Liver (tissue), 8 donors: ENCODE measurements at regions not wholly inside any gene's neighbourhood (a gene's known extent, or its start where the extent isn't known, plus 50 kb on each side); places are given as distances from the start of the nearest gene placed in this dataset.
"Not testable (repeated sequence)": the region's sequence is repeated elsewhere in the genome, so short reads cannot be mapped to it uniquely, and the experiment has no call there.

Source experiments
- DNase-seq: peaks from one replicate; pipeline ENCODE4 v3.0.0-alpha.2; 2017; ENCODE audit warnings: low spot score
- H3K27ac ChIP-seq, 2 donors: one replicate each; pipeline ENCODE4 v1.7.0; 2013; ENCODE audit warnings: inconsistent platforms in 2 of 2, low read length in 2 of 2, control low read depth in 1 of 2, low read depth in 1 of 2, mild to moderate bottlenecking in 1 of 2
- H3K27me3 ChIP-seq, 4 donors: one replicate each; pipeline versions ENCODE4 v1.6.1 to v1.7.0; 2013; ENCODE audit warnings: low read length in 3 of 4, inconsistent platforms in 1 of 4, mild to moderate bottlenecking in 1 of 4, moderate library complexity in 1 of 4; ENCODE audit not compliant: control insufficient read depth in 4 of 4, insufficient read depth in 4 of 4
- H3K36me3 ChIP-seq, 4 donors: one replicate each; pipeline versions ENCODE4 v1.6.1 to v1.7.0; 2013; ENCODE audit warnings: low read length in 3 of 4, mild to moderate bottlenecking in 3 of 4, low read depth in 1 of 4, moderate library complexity in 1 of 4; ENCODE audit not compliant: control insufficient read depth in 4 of 4, insufficient read depth in 3 of 4
- H3K4me1 ChIP-seq, 4 donors: one replicate each; pipeline versions ENCODE4 v1.6.1 to v1.7.0; 2013; ENCODE audit warnings: low read length in 3 of 4, mild to moderate bottlenecking in 3 of 4, moderate library complexity in 1 of 4; ENCODE audit not compliant: control insufficient read depth in 4 of 4, insufficient read depth in 4 of 4
- H3K4me3 ChIP-seq, 3 donors: one replicate each; pipeline versions ENCODE4 v1.6.1 to v1.7.0; 2013; ENCODE audit warnings: low read length in 3 of 3, control low read depth in 1 of 3, low read depth in 1 of 3, mild to moderate bottlenecking in 1 of 3
- H3K9ac ChIP-seq, 2 donors: one replicate each; pipeline ENCODE4 v1.7.0; 2013; ENCODE audit warnings: low read length in 2 of 2, mild to moderate bottlenecking in 2 of 2, moderate library complexity in 2 of 2, control low read depth in 1 of 2, low read depth in 1 of 2
- H3K9me3 ChIP-seq, 4 donors: one replicate each; pipeline versions ENCODE4 v1.6.1 to v1.7.0; 2013; ENCODE audit warnings: low read length in 3 of 4; ENCODE audit not compliant: control insufficient read depth in 4 of 4
- EGR1 ChIP-seq, 2 donors: IDR thresholded peaks; 2 replicates each; pipeline ENCODE4 v1.6.1; 2016 to 2018; ENCODE audit warnings: antibody characterized with exemption in 2 of 2, low read depth in 2 of 2
- FOXA1 ChIP-seq: IDR thresholded peaks from 2 replicates; pipeline ENCODE4 v1.6.1; 2016; ENCODE audit warnings: antibody characterized with exemption
- FOXA2 ChIP-seq: IDR thresholded peaks from 2 replicates; pipeline ENCODE4 v1.6.1; 2016; ENCODE audit warnings: antibody characterized with exemption
- GABPA ChIP-seq, 2 donors: IDR thresholded peaks in 1 of 2; conservative IDR thresholded peaks in 1 of 2; 2 replicates each; pipeline ENCODE4 v1.6.1; 2016; ENCODE audit warnings: antibody characterized with exemption in 2 of 2, mild to moderate bottlenecking in 1 of 2, moderate library complexity in 1 of 2
- HNF4A ChIP-seq, 2 donors: conservative IDR thresholded peaks; 2 replicates each; pipeline ENCODE4 v1.6.1; 2016; ENCODE audit warnings: antibody characterized with exemption in 2 of 2, mild to moderate bottlenecking in 2 of 2
- HNF4G ChIP-seq: IDR thresholded peaks from 2 replicates; pipeline ENCODE4 v1.6.1; 2016; ENCODE audit warnings: antibody characterized with exemption
- JUND ChIP-seq, 2 donors: IDR thresholded peaks; 2 replicates each; pipeline ENCODE4 v1.6.1; 2016; ENCODE audit warnings: antibody characterized with exemption in 2 of 2
- NR2F2 ChIP-seq: IDR thresholded peaks from 2 replicates; pipeline ENCODE4 v1.6.1; 2016; ENCODE audit warnings: antibody characterized with exemption
- RAD21 ChIP-seq, 2 donors: IDR thresholded peaks; 2 replicates each; pipeline ENCODE4 v1.6.1; 2016; ENCODE audit warnings: antibody characterized with exemption in 2 of 2, mild to moderate bottlenecking in 2 of 2
- REST ChIP-seq: IDR thresholded peaks from 2 replicates; pipeline ENCODE4 v1.6.1; 2016; ENCODE audit warnings: antibody characterized with exemption, mild to moderate bottlenecking
- RXRA ChIP-seq, 2 donors: IDR thresholded peaks; 2 replicates each; pipeline ENCODE4 v1.6.1; 2017 to 2018; ENCODE audit warnings: antibody characterized with exemption in 2 of 2, mild to moderate bottlenecking in 1 of 2
- SP1 ChIP-seq: IDR thresholded peaks from 2 replicates; pipeline ENCODE4 v1.6.1; 2018; ENCODE audit warnings: antibody characterized with exemption, mild to moderate bottlenecking
- TAF1 ChIP-seq: conservative IDR thresholded peaks from 2 replicates; pipeline ENCODE4 v1.6.1; 2016; ENCODE audit warnings: antibody characterized with exemption, mild to moderate bottlenecking
- YY1 ChIP-seq: IDR thresholded peaks from 2 replicates; pipeline ENCODE4 v1.6.1; 2016; ENCODE audit warnings: antibody characterized with exemption, mild to moderate bottlenecking
- ZBTB33 ChIP-seq: IDR thresholded peaks from 2 replicates; pipeline ENCODE4 v1.6.1; 2016; ENCODE audit warnings: antibody characterized with exemption
- WGBS: extraction: QIAGEN DNeasy Blood & Tissue Kit; methylation state at CpG from one replicate; pipeline ENCODE4 v1.1.7; 2013; 5-methylcytosine and 5-hydroxymethylcytosine counted together
- TF ChIP-seq, protein P1 (sequence below): fragments of 150-350 bp; IDR thresholded peaks from 2 replicates; pipeline ENCODE4 v1.5.1; 2017; ENCODE audit warnings: improper control_type of control experiment, low read depth, low read length; ENCODE audit not compliant: missing input control
- TF ChIP-seq, protein P2 (sequence below): IDR thresholded peaks from 2 replicates; pipeline ENCODE4 v1.6.1; 2016; ENCODE audit warnings: antibody characterized with exemption
- TF ChIP-seq, protein P3 (sequence below): IDR thresholded peaks from 2 replicates; pipeline ENCODE4 v1.6.1; 2016; ENCODE audit warnings: antibody characterized with exemption
- donor health status: healthy.
- donor health status: healthy.
- donor health status: healthy.
- donor health status: healthy.
- donor health status: healthy.

- TF ChIP-seq, protein P1, sequence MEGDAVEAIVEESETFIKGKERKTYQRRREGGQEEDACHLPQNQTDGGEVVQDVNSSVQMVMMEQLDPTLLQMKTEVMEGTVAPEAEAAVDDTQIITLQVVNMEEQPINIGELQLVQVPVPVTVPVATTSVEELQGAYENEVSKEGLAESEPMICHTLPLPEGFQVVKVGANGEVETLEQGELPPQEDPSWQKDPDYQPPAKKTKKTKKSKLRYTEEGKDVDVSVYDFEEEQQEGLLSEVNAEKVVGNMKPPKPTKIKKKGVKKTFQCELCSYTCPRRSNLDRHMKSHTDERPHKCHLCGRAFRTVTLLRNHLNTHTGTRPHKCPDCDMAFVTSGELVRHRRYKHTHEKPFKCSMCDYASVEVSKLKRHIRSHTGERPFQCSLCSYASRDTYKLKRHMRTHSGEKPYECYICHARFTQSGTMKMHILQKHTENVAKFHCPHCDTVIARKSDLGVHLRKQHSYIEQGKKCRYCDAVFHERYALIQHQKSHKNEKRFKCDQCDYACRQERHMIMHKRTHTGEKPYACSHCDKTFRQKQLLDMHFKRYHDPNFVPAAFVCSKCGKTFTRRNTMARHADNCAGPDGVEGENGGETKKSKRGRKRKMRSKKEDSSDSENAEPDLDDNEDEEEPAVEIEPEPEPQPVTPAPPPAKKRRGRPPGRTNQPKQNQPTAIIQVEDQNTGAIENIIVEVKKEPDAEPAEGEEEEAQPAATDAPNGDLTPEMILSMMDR: no peak
- TF ChIP-seq, protein P2, sequence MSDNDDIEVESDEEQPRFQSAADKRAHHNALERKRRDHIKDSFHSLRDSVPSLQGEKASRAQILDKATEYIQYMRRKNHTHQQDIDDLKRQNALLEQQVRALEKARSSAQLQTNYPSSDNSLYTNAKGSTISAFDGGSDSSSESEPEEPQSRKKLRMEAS: no peak
- TF ChIP-seq HNF4A (conservative IDR thresholded peaks at IDR 0.05) (no peak), RXRA (IDR thresholded peaks at IDR 0.05) (no peak), YY1 (no peak)
Observed at GRCh38 chr13:85137516-85137915, 661.7 kb downstream of the SLITRK6 start (continued).

- no peak for TF ChIP-seq HNF4A (conservative IDR thresholded peaks at IDR 0.05)
- TF ChIP-seq JUND (IDR thresholded peaks at IDR 0.05): no peak
- TF ChIP-seq SP1: no peak
- TF ChIP-seq ZBTB33: no peak
- TF ChIP-seq, protein P1: no peak
- no peak for TF ChIP-seq GABPA (IDR thresholded peaks at IDR 0.05 in 1 of 2, conservative IDR thresholded peaks at IDR 0.05 in 1 of 2)
- TF ChIP-seq YY1: no peak
- no peak for TF ChIP-seq RXRA (IDR thresholded peaks at IDR 0.05)
- TF ChIP-seq HNF4G: no peak
- TF ChIP-seq FOXA1: no peak
- no peak for TF ChIP-seq FOXA2
- no peak for TF ChIP-seq RAD21 (IDR thresholded peaks at IDR 0.05)
- TF ChIP-seq, protein P2: no peak
- TF ChIP-seq EGR1 (IDR thresholded peaks at IDR 0.05; ENCODE audit: low read depth in 2 of 2): no peak
- TF ChIP-seq REST: no peak
- no peak for TF ChIP-seq NR2F2
- TF ChIP-seq TAF1: no peak
- TF ChIP-seq, protein P3, sequence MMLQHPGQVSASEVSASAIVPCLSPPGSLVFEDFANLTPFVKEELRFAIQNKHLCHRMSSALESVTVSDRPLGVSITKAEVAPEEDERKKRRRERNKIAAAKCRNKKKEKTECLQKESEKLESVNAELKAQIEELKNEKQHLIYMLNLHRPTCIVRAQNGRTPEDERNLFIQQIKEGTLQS: no peak
- Histone ChIP-seq H3K4me1 (no peaks in the 10 kb centered on the region), H3K27ac (no peak overlapping the region), H3K36me3 (no peaks in the 10 kb centered on the region), H3K9ac (no peak overlapping the region), H3K4me3 (no peak overlapping the region), H3K27me3 (no peaks in the 10 kb centered on the region), H3K9me3 (no peaks in the 10 kb centered on the region)
- WGBS: 89% methylated on average over 6 of the region's 6 CpGs
- no peak for DNase-seq
Observed at GRCh38 chr13:85132986-85133385, 666.2 kb downstream of the SLITRK6 start.

DNA sequence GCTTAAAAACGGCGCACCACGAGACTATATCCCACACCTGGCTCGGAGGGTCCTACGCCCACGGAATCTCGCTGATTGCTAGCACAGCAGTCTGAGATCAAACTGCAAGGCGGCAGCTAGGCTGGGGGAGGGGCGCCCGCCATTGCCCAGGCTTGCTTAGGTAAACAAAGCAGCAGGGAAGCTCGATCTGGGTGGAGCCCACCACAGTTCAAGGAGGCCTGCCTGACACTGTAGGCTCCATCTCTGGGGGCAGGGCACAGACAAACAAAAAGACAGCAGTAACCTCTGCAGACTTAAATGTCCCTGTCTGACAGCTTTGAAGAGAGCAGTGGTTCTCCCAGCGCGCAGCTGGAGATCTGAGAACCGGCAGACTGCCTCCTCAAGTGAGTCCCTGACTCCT, 675.7 kb downstream of the SLITRK6 start:
- not testable (repeated sequence) for H3K9ac ChIP-seq, H3K9me3 ChIP-seq, H3K27me3 ChIP-seq, H3K4me1 ChIP-seq, H3K4me3 ChIP-seq, H3K27ac ChIP-seq, H3K36me3 ChIP-seq, DNase-seq
- 79% methylated on average over 13 of the region's 14 CpGs for WGBS
